ENCODE measurements at regions not wholly inside any gene's neighbourhood (a gene's known extent, or its start where the extent isn't known, plus 50 kb on each side); places are given as distances from the start of the nearest gene placed in this dataset.
"Not testable (repeated sequence)": the region's sequence is repeated elsewhere in the genome, so short reads cannot be mapped to it uniquely, and the experiment has no call there.

DNA sequence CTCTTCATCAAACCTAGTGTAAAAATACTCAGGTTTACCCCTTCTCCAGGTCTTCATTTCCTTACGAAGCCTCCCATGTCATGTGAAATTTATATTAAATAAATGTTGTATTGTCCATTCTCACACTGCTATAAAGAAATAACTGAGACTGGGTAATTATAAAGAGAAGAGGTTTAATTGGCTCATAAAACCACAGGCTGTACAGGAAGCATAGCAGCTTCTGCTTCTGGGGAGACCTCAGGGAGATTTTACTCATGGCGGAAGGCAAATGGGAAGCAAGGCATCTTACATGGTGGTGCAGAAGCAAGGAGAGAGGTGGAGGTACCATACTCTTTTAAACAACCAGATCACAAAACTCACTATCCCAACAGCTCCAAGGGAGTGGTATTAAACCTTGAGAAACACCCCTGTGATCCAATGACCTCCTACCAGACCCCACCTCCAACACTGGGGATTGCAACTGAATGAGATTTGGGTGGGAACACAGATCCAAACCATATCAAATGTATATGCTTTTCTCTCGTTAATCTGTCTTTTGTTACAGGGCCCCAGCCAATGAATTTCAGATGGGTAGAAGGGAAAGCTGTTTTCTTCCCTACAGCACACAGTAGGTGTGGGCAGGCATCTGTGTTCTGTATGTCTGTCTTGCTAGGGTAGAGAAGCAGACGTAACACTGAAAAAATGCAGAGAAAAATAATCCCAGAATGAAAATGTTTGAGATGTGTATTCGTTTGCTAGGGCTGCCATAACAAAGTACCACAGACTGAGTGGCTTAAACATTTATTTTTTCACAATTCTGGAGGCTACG lies 88.0 kb upstream of the BTN3A2 start:
- no peak for DNase-seq
- Histone ChIP-seq H3K4me2 (no peak overlapping the region), H2AFZ (no peak overlapping the region), H3K9me2 (ENCODE audit: insufficient read depth) (no peaks in the 10 kb centered on the region), H4K20me1 (ENCODE audit: insufficient read depth) (no peaks in the 10 kb centered on the region), H3K4me1 (replicated peaks; ENCODE audit: insufficient read depth) (0 out of 2 replicates have a peak, but pooled peaks cover 11% of the 10 kb centered on the region), H3K4me3 (no peak overlapping the region), H3K27ac (no peak overlapping the region), H3K36me3 (ENCODE audit: low read depth) (no peaks in the 10 kb centered on the region), H3K9me3 (ENCODE audit: insufficient read depth, low read depth) (no peaks in the 10 kb centered on the region), H3F3A (ENCODE audit: insufficient read depth, low read depth) (peaks cover 4% of the 10 kb centered on the region), H3K79me2 (ENCODE audit: low read depth) (no peaks in the 10 kb centered on the region), H3K27me3 (ENCODE audit: insufficient read depth, low read depth) (no peaks in the 10 kb centered on the region)
- intact Hi-C loops (cut with micrococcal nuclease; ENCODE audit: unreplicated experiment) = no loop called here
- CTCF ChIA-PET = interaction anchor here (0.6 kb wide), 1 partner anchor 454 kb away, joined by 14 read pairs; no protein-coding TSS in a partner anchor
- POLR2A ChIA-PET (ENCODE audit: unreplicated experiment) = no interaction called here
- TF ChIP-seq EZH2 (IDR thresholded peaks at IDR 0.05; ENCODE audit: low read depth) = no peak
- TF ChIP-seq, protein P1, sequence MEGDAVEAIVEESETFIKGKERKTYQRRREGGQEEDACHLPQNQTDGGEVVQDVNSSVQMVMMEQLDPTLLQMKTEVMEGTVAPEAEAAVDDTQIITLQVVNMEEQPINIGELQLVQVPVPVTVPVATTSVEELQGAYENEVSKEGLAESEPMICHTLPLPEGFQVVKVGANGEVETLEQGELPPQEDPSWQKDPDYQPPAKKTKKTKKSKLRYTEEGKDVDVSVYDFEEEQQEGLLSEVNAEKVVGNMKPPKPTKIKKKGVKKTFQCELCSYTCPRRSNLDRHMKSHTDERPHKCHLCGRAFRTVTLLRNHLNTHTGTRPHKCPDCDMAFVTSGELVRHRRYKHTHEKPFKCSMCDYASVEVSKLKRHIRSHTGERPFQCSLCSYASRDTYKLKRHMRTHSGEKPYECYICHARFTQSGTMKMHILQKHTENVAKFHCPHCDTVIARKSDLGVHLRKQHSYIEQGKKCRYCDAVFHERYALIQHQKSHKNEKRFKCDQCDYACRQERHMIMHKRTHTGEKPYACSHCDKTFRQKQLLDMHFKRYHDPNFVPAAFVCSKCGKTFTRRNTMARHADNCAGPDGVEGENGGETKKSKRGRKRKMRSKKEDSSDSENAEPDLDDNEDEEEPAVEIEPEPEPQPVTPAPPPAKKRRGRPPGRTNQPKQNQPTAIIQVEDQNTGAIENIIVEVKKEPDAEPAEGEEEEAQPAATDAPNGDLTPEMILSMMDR (conservative IDR thresholded peaks at IDR 0.05) = no peak
- no TSS peak for BruUV-seq (replicated peaks)

DNA sequence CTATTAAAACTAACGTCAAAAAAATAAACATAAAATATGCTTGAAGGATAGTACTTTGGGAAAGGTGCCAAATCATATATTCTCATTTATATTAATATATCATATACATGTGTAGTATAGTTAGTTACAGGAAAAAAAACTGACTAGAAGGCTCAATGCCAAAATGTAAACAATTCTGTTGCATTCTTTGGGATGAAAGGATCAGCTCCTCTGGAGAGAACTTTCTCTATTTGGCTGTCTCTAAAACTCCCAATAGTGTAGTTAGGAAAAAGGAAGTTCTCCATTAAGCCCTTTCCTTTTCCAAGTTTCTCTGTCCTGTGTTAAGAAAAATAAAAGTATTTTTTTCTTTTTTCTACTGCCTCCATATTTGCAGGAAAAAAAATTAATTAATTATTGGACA lies 86.5 kb upstream of the BTN3A2 start:
- ChIA-PET CTCF (no interaction called here), POLR2A (ENCODE audit: unreplicated experiment) (interaction anchor here (0.5 to 0.7 kb wide), 5 partner anchors 8 to 284 kb away, joined by 3 to 6 read pairs (median 4); no protein-coding TSS in a partner anchor)
- no peaks in the 10 kb centered on the region for H3K36me3 ChIP-seq (ENCODE audit: low read depth)
- H3K27ac ChIP-seq = no peak overlapping the region
- H3K79me2 ChIP-seq (ENCODE audit: low read depth) = 0 out of 2 replicates have a peak, but pooled peaks cover 2% of the 10 kb centered on the region
- H3K4me1 ChIP-seq (replicated peaks; ENCODE audit: insufficient read depth) = peaks cover 17% of the 10 kb centered on the region
- H4K20me1 ChIP-seq (ENCODE audit: insufficient read depth) = no peaks in the 10 kb centered on the region
- H3K9me2 ChIP-seq (ENCODE audit: insufficient read depth) = no peaks in the 10 kb centered on the region
- no peak overlapping the region for H3K4me3 ChIP-seq
- no peaks in the 10 kb centered on the region; the same call in 1 of the 2 replicates for H3F3A ChIP-seq (ENCODE audit: insufficient read depth, low read depth)
- H3K27me3 ChIP-seq (ENCODE audit: insufficient read depth, low read depth) = no peaks in the 10 kb centered on the region
- no peak overlapping the region for H2AFZ ChIP-seq
- no peak for DNase-seq
- no TSS peak for BruUV-seq (replicated peaks)
- no peak for TF ChIP-seq EZH2 (IDR thresholded peaks at IDR 0.05; ENCODE audit: low read depth)
- TF ChIP-seq, protein P1 (conservative IDR thresholded peaks at IDR 0.05) = no peak
- no peak overlapping the region for H3K4me2 ChIP-seq
- H3K9me3 ChIP-seq (ENCODE audit: insufficient read depth, low read depth) = no peaks in the 10 kb centered on the region
- intact Hi-C loops (cut with micrococcal nuclease; ENCODE audit: unreplicated experiment) = no loop called here

DNA sequence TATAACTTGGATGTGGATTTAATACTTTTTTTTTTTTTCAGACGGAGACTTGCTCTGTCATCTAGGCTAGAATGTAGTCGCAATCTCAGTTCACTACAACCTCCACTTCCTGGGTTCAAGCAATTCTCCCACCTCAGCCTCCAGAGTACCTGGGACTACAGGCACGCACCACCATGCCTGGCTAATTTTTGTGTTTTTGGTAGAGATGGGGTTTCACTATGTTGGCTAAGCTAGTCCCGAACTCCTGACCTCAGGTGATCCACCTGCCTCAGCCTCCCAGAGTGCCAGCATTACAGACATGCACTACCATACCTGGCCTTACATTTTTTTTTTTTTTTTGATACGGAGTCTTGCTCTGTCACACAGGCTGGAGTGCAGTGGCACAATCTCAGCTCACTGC lies 85.6 kb upstream of the BTN3A2 start:
- H3F3A ChIP-seq (ENCODE audit: insufficient read depth, low read depth); H3K9me3 ChIP-seq (ENCODE audit: insufficient read depth, low read depth); H3K36me3 ChIP-seq (ENCODE audit: low read depth); H3K27me3 ChIP-seq (ENCODE audit: insufficient read depth, low read depth); POLR2A ChIA-PET (ENCODE audit: unreplicated experiment); H3K79me2 ChIP-seq (ENCODE audit: low read depth); H3K4me3 ChIP-seq; H3K9me2 ChIP-seq (ENCODE audit: insufficient read depth); H4K20me1 ChIP-seq (ENCODE audit: insufficient read depth); intact Hi-C loops (cut with micrococcal nuclease; ENCODE audit: unreplicated experiment); H3K27ac ChIP-seq; H2AFZ ChIP-seq; DNase-seq; BruUV-seq (replicated peaks); CTCF ChIA-PET; H3K4me2 ChIP-seq: not testable (repeated sequence)
- peaks cover 21% of the 10 kb centered on the region for H3K4me1 ChIP-seq (replicated peaks; ENCODE audit: insufficient read depth)
